Retinal pigment epithelial cell (primary cell): ENCODE measurements at regions not wholly inside any gene's neighbourhood (a gene's known extent, or its start where the extent isn't known, plus 50 kb on each side); places are given as distances from the start of the nearest gene placed in this dataset.

Source experiments
- DNase-seq: peaks from one replicate; pipeline ENCODE4 v3.0.0-alpha.2; 2010; ENCODE audit warnings: low read depth
- H3K4me3 ChIP-seq: 2 replicates; pipeline ENCODE4 v1.5.1; 2011; ENCODE audit warnings: mild to moderate bottlenecking, low read length, control low read depth, moderate library complexity
- CTCF ChIP-seq: conservative IDR thresholded peaks from 2 replicates; pipeline ENCODE4 v1.5.1; 2011; ENCODE audit warnings: low read depth, low read length, control low read depth, inconsistent platforms

- no peak for TF ChIP-seq CTCF
- no peak for DNase-seq
- no peak overlapping the region for H3K4me3 ChIP-seq
Measured at GRCh38 chr7:23887660-23888059, 177.6 kb downstream of the STK31 start.

- DNase-seq, result no peak
- no peak for TF ChIP-seq CTCF
- no peak overlapping the region for H3K4me3 ChIP-seq
Measured at GRCh38 chr7:23888958-23889357, 178.9 kb downstream of the STK31 start.

GRCh38 chr7:23889566-23889965, 179.5 kb downstream of the STK31 start:
- no peak for DNase-seq
- no peak for TF ChIP-seq CTCF
- no peak overlapping the region for H3K4me3 ChIP-seq

- no peak for DNase-seq
- no peak for TF ChIP-seq CTCF
- no peak overlapping the region for H3K4me3 ChIP-seq
Measured at GRCh38 chr7:23892019-23892418, 182.0 kb downstream of the STK31 start.

- peak; percentile 63 for DNase-seq
- TF ChIP-seq CTCF, result no peak
- no peak overlapping the region for H3K4me3 ChIP-seq
Measured at GRCh38 chr7:23893176-23893941, 183.3 kb downstream of the STK31 start.

- TF ChIP-seq CTCF, result no peak
- H3K4me3 ChIP-seq, result no peak overlapping the region
- DNase-seq, result no peak
Measured at GRCh38 chr7:23893942-23894891, 184.2 kb downstream of the STK31 start.
